SU-DHL-6 (cell line): ENCODE measurements at regions not wholly inside any gene's neighbourhood (a gene's known extent, or its start where the extent isn't known, plus 50 kb on each side); places are given as distances from the start of the nearest gene placed in this dataset.
A peak's percentile ranks its signal among the peaks of the same experiment; 100 is the strongest.

Source experiments
- H2AFZ ChIP-seq: fragments of 200-600 bp; sonication (generic); 2 replicates; pipeline ENCODE4 v1.6.1; 2014; ENCODE audit warnings: low read depth, mild to moderate bottlenecking, moderate library complexity, mixed read lengths, antibody characterized with exemption, low read length; ENCODE audit not compliant: severe bottlenecking
- H3F3A ChIP-seq: fragments of 200-600 bp; shearing (Covaris generic); 2 replicates; pipeline ENCODE4 v1.6.0; 2016; ENCODE audit warnings: antibody characterized with exemption, mild to moderate bottlenecking; ENCODE audit not compliant: insufficient read depth
- H3K27ac ChIP-seq: fragments of 200-600 bp; sonication (generic); 2 replicates; pipeline ENCODE4 v1.5.1; 2016; ENCODE audit warnings: low read depth, mild to moderate bottlenecking, low read length, moderate library complexity, mixed read lengths
- H3K27me3 ChIP-seq: fragments of 200-600 bp; sonication (generic), shearing (Covaris generic); 2 replicates; pipeline ENCODE4 v1.6.0; 2014; ENCODE audit warnings: mild to moderate bottlenecking, low read length
- H3K36me3 ChIP-seq: fragments of 200-600 bp; sonication (generic); 2 replicates; pipeline ENCODE4 v1.6.1; 2014; ENCODE audit warnings: mild to moderate bottlenecking, low read length, mixed read lengths
- H3K4me2 ChIP-seq: fragments of 300-600, 200-600 bp; shearing (Covaris generic), sonication (generic); 2 replicates; pipeline ENCODE4 v1.6.0; 2014; ENCODE audit warnings: low read length, low read depth, mild to moderate bottlenecking; ENCODE audit not compliant: poor library complexity, severe bottlenecking
- H3K4me3 ChIP-seq: fragments of 200-600 bp; sonication (generic); 2 replicates; pipeline ENCODE4 v1.5.1; 2014; ENCODE audit warnings: antibody characterized with exemption, low read length, mild to moderate bottlenecking, mixed read lengths; ENCODE audit not compliant: insufficient read depth, poor library complexity, severe bottlenecking
- H3K79me2 ChIP-seq: fragments of 200-600 bp; sonication (generic); 2 replicates; pipeline ENCODE4 v1.6.1; 2014; ENCODE audit warnings: mild to moderate bottlenecking, low read length, moderate library complexity; ENCODE audit not compliant: insufficient read depth
- H3K9ac ChIP-seq: fragments of 200-600 bp; sonication (generic); 2 replicates; pipeline ENCODE4 v1.7.0; 2014; ENCODE audit warnings: mild to moderate bottlenecking, low read length
- H3K9me2 ChIP-seq: fragments of 200-600 bp; sonication (generic); replicated peaks from 2 replicates; pipeline ENCODE4 v1.6.1; 2014; ENCODE audit warnings: low read length; ENCODE audit not compliant: insufficient read depth
- H3K9me3 ChIP-seq: fragments of 200-600 bp; sonication (generic); 2 replicates; pipeline ENCODE4 v1.6.1; 2014; ENCODE audit warnings: low read length, mixed read lengths; ENCODE audit not compliant: insufficient read depth
- H4K20me1 ChIP-seq: fragments of 200-600 bp; sonication (generic); 2 replicates; pipeline ENCODE4 v1.6.1; 2014; ENCODE audit warnings: low read depth, mild to moderate bottlenecking, antibody characterized with exemption, low read length, moderate library complexity, mixed read lengths
- EZH2phosphoT487 ChIP-seq: fragments of 200-600 bp; sonication (generic), shearing (Covaris generic); conservative IDR thresholded peaks from 2 replicates; pipeline ENCODE4 v1.6.1; 2018; ENCODE audit warnings: mild to moderate bottlenecking, antibody characterized with exemption, low read length, moderate library complexity, mixed read lengths
- TF ChIP-seq, protein P1 (sequence below): fragments of 200-600 bp; sonication (generic); IDR thresholded peaks from one replicate; pipeline ENCODE4 v1.5.1; 2017; ENCODE audit warnings: antibody characterized with exemption, mild to moderate bottlenecking, low read length, moderate library complexity; ENCODE audit not compliant: insufficient read depth, poor library complexity, severe bottlenecking

DNA sequence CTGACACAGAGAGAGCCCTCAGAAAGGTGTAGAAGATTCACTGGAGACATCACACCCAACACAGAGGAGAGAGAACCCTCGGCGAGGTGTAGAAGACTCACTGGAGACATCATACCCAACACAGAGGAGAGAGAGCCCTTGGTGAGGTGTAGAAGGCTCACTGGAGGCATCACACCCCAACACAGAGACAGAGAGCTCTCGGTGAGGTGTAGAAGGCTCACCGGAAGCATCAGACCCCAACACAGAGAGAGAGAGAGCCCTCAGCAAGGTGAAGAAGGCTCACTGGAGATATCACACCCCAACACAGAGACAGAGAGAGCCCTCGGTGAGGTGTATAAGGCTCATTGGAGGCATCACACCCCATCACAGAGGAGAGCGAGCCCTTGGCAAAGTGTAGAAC is 826.5 kb downstream of the UQCRFS1 start:
- H4K20me1 ChIP-seq, result no peaks in the 10 kb centered on the region
- H3K4me3 ChIP-seq, result no peak overlapping the region
- H3K79me2 ChIP-seq, result no peaks in the 10 kb centered on the region
- no peak for TF ChIP-seq EZH2phosphoT487
- TF ChIP-seq, protein P1, sequence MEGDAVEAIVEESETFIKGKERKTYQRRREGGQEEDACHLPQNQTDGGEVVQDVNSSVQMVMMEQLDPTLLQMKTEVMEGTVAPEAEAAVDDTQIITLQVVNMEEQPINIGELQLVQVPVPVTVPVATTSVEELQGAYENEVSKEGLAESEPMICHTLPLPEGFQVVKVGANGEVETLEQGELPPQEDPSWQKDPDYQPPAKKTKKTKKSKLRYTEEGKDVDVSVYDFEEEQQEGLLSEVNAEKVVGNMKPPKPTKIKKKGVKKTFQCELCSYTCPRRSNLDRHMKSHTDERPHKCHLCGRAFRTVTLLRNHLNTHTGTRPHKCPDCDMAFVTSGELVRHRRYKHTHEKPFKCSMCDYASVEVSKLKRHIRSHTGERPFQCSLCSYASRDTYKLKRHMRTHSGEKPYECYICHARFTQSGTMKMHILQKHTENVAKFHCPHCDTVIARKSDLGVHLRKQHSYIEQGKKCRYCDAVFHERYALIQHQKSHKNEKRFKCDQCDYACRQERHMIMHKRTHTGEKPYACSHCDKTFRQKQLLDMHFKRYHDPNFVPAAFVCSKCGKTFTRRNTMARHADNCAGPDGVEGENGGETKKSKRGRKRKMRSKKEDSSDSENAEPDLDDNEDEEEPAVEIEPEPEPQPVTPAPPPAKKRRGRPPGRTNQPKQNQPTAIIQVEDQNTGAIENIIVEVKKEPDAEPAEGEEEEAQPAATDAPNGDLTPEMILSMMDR, result no peak
- H3K27ac ChIP-seq, result no peak overlapping the region
- H3K4me2 ChIP-seq, result peak overlapping the region; percentile 11
- no peaks in the 10 kb centered on the region for H3K36me3 ChIP-seq
- no peaks in the 10 kb centered on the region for H3K27me3 ChIP-seq
- H3K9me2 ChIP-seq, result no peaks in the 10 kb centered on the region
- H3K9me3 ChIP-seq, result no peaks in the 10 kb centered on the region
- H2AFZ ChIP-seq, result no peak overlapping the region
- H3K9ac ChIP-seq, result no peak overlapping the region
- no peaks in the 10 kb centered on the region for H3F3A ChIP-seq

DNA sequence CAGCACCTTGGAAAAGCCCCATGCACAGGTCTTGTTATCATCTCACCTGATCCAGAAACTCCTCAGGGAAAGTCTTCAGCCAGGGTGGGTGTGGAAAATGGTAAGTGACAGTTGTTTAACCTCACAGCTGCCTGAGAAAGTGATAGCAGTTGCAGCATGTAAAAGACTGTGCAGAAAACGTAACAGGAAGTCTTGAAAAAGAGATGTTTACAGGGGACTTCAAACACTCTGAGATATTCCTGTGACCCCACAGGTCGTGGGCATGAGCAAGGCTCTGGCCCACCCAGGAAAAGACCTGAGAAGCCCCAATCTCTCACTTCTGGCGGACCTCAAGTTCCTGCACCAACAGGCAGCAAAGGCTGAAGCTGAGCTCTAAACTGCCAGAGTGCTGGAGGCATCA is 826.9 kb downstream of the UQCRFS1 start:
- Histone ChIP-seq H3K9me3 (no peaks in the 10 kb centered on the region), H3K9me2 (no peaks in the 10 kb centered on the region), H3F3A (no peaks in the 10 kb centered on the region), H3K36me3 (no peaks in the 10 kb centered on the region), H3K79me2 (no peaks in the 10 kb centered on the region), H4K20me1 (no peaks in the 10 kb centered on the region), H3K9ac (no peak overlapping the region), H3K4me2 (peak overlapping the region; percentile 11), H3K27ac (no peak overlapping the region), H2AFZ (no peak overlapping the region), H3K4me3 (no peak overlapping the region), H3K27me3 (no peaks in the 10 kb centered on the region)
- no peak for TF ChIP-seq EZH2phosphoT487
- TF ChIP-seq, protein P1, result no peak

DNA sequence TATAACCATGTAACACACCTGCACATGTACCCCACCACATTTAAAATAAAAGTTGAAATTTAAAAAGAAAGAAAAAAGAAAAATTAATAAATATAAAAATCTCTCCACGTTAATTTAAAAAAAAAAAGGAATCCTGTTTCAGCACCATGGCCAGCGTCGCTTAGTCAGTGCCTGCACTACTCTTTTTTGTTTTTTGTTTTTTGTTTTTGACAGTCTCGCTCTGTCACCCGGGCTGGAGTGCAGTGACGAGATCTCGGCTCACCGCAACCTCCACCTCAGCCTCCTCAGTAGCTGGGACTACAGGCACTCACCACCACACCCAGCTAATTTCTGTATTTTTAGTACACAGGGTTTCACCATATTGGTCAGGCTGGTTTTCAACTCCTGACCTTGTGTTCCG is 835.9 kb downstream of the UQCRFS1 start:
- no peaks in the 10 kb centered on the region for H3K9me3 ChIP-seq
- no peaks in the 10 kb centered on the region for H3K27me3 ChIP-seq
- H3K36me3 ChIP-seq, result no peaks in the 10 kb centered on the region
- H3K27ac ChIP-seq, result no peak overlapping the region
- H3K9me2 ChIP-seq, result no peaks in the 10 kb centered on the region
- H3F3A ChIP-seq, result no peaks in the 10 kb centered on the region
- H2AFZ ChIP-seq, result no peak overlapping the region
- no peak overlapping the region for H3K4me2 ChIP-seq
- no peaks in the 10 kb centered on the region for H3K79me2 ChIP-seq
- no peaks in the 10 kb centered on the region for H4K20me1 ChIP-seq
- no peak overlapping the region for H3K9ac ChIP-seq
- TF ChIP-seq EZH2phosphoT487, result no peak
- TF ChIP-seq, protein P1, result no peak
- no peak overlapping the region for H3K4me3 ChIP-seq
